H9 (cell line): ENCODE measurements at regions not wholly inside any gene's neighbourhood (a gene's known extent, or its start where the extent isn't known, plus 50 kb on each side); places are given as distances from the start of the nearest gene placed in this dataset.

Experiments used
- DNase-seq: peaks from one replicate; pipeline ENCODE4 v3.0.0-alpha.2; 2017
- H2AFZ ChIP-seq: one replicate; pipeline ENCODE4 v1.6.1; 2013; ENCODE audit warnings: mild to moderate bottlenecking, low read length, control low read depth, moderate library complexity
- H2AK5ac ChIP-seq: 2 replicates; pipeline ENCODE4 v1.6.1; 2013; ENCODE audit warnings: low read length, control low read depth, mixed read lengths; ENCODE audit not compliant: insufficient read length
- H2BK120ac ChIP-seq: one replicate; pipeline ENCODE4 v1.6.1; 2013; ENCODE audit warnings: low read depth, mild to moderate bottlenecking, low read length, control low read depth, inconsistent platforms; ENCODE audit not compliant: poor library complexity, severe bottlenecking
- H2BK12ac ChIP-seq: 2 replicates; pipeline ENCODE4 v1.6.1; 2013; ENCODE audit warnings: low read length, control low read depth, mixed read lengths, low read depth; ENCODE audit not compliant: insufficient read length
- H2BK15ac ChIP-seq: 2 replicates; pipeline ENCODE4 v1.6.1; 2013; ENCODE audit warnings: low read depth, low read length, control low read depth
- H2BK20ac ChIP-seq: one replicate; pipeline ENCODE4 v1.6.1; 2013; ENCODE audit warnings: low read depth, mild to moderate bottlenecking, low read length, control low read depth, inconsistent platforms; ENCODE audit not compliant: poor library complexity, severe bottlenecking
- H2BK5ac ChIP-seq: 2 replicates; pipeline ENCODE4 v1.6.1; 2013; ENCODE audit warnings: low read length, control low read depth, mixed read lengths; ENCODE audit not compliant: insufficient read length
- H3K14ac ChIP-seq: 2 replicates; pipeline ENCODE4 v1.6.1; 2013; ENCODE audit warnings: low read length, control low read depth; ENCODE audit not compliant: insufficient read depth
- H3K18ac ChIP-seq: 2 replicates; pipeline ENCODE4 v1.6.1; 2013; ENCODE audit warnings: low read depth, mild to moderate bottlenecking, mixed read lengths, low read length, control low read depth; ENCODE audit not compliant: insufficient read length
- H3K23ac ChIP-seq: 2 replicates; pipeline ENCODE4 v1.6.1; 2013; ENCODE audit warnings: low read length, control low read depth, mixed read lengths, low read depth; ENCODE audit not compliant: insufficient read length
- H3K23me2 ChIP-seq: 2 replicates; pipeline ENCODE4 v1.6.1; 2013; ENCODE audit warnings: low read depth, mild to moderate bottlenecking, mixed read lengths, low read length, control low read depth; ENCODE audit not compliant: insufficient read length, poor library complexity, severe bottlenecking
- H3K27ac ChIP-seq: 2 replicates; pipeline ENCODE4 v1.5.1; 2013; ENCODE audit warnings: low read length, control low read depth, mixed read lengths, low read depth; ENCODE audit not compliant: insufficient read length
- H3K27me3 ChIP-seq: 2 replicates; pipeline ENCODE4 v1.6.1; 2013; ENCODE audit warnings: low read length, control low read depth, inconsistent platforms; ENCODE audit not compliant: insufficient read depth
- H3K4ac ChIP-seq: 2 replicates; pipeline ENCODE4 v1.6.1; 2013; ENCODE audit warnings: low read depth, mild to moderate bottlenecking, control low read depth, inconsistent platforms, low read length, moderate library complexity
- H3K4me1 ChIP-seq: 2 replicates; pipeline ENCODE4 v1.6.1; 2013; ENCODE audit warnings: low read length, control low read depth, inconsistent platforms; ENCODE audit not compliant: insufficient read depth
- H3K4me2 ChIP-seq: 2 replicates; pipeline ENCODE4 v1.6.1; 2013; ENCODE audit warnings: low read length, control low read depth, mixed read lengths; ENCODE audit not compliant: insufficient read length, insufficient read depth
- H3K56ac ChIP-seq: 2 replicates; pipeline ENCODE4 v1.6.1; 2013; ENCODE audit warnings: low read depth, mild to moderate bottlenecking, mixed read lengths, low read length, control low read depth; ENCODE audit not compliant: insufficient read length
- H3K79me1 ChIP-seq: 2 replicates; pipeline ENCODE4 v1.6.1; 2013; ENCODE audit warnings: low read depth, mild to moderate bottlenecking, moderate library complexity, low read length, control low read depth, inconsistent platforms; ENCODE audit not compliant: insufficient read depth, poor library complexity, severe bottlenecking
- H3K79me2 ChIP-seq: 2 replicates; pipeline ENCODE4 v1.6.1; 2013; ENCODE audit warnings: low read length, control low read depth, inconsistent platforms; ENCODE audit not compliant: insufficient read depth
- H3K9ac ChIP-seq: 2 replicates; pipeline ENCODE4 v1.6.1; 2013; ENCODE audit warnings: low read length, control low read depth, mixed read lengths; ENCODE audit not compliant: insufficient read length; ENCODE audit errors: extremely low read depth
- H3K9me3 ChIP-seq: one replicate; pipeline ENCODE4 v1.6.1; 2013; ENCODE audit warnings: low read depth, low read length, inconsistent platforms; ENCODE audit not compliant: control insufficient read depth
- H3T11ph ChIP-seq: one replicate; pipeline ENCODE4 v1.6.1; 2013; ENCODE audit warnings: mild to moderate bottlenecking, low read length, control low read depth, inconsistent platforms
- H4K20me1 ChIP-seq: one replicate; pipeline ENCODE4 v1.6.1; 2013; ENCODE audit not compliant: control insufficient read depth, insufficient read length, insufficient read depth
- H4K5ac ChIP-seq: 2 replicates; pipeline ENCODE4 v1.6.1; 2013; ENCODE audit warnings: low read depth, mild to moderate bottlenecking, mixed read lengths, low read length, control low read depth; ENCODE audit not compliant: insufficient read length
- H4K8ac ChIP-seq: replicated peaks from 2 replicates; pipeline ENCODE4 v1.6.1; 2013; ENCODE audit warnings: low read length, control low read depth, mixed read lengths, low read depth; ENCODE audit not compliant: insufficient read length
- H4K91ac ChIP-seq: 2 replicates; pipeline ENCODE4 v1.6.1; 2013; ENCODE audit warnings: low read depth, mild to moderate bottlenecking, moderate library complexity, mixed read lengths, low read length, control low read depth; ENCODE audit not compliant: insufficient read length
- H3K27ac Mint-ChIP-seq, 3 experiments: 2 replicates in 2 of 3; 3 replicates in 1 of 3; pipeline ENCODE4 v1.8.0; 2020 to 2021; ENCODE audit warnings: mixed read lengths in 3 of 3, mild to moderate bottlenecking in 1 of 3, moderate library complexity in 1 of 3
- H3K27me3 Mint-ChIP-seq: 2 replicates; pipeline ENCODE4 v1.8.0; 2021; ENCODE audit warnings: low read depth, mild to moderate bottlenecking, moderate library complexity, mixed read lengths
- H3K36me3 Mint-ChIP-seq, 3 experiments: 2 replicates in 2 of 3; 3 replicates in 1 of 3; pipeline ENCODE4 v1.8.0; 2020 to 2021; ENCODE audit warnings: low read depth in 3 of 3, mixed read lengths in 3 of 3; ENCODE audit not compliant: insufficient read depth in 1 of 3
- H3K4me1 Mint-ChIP-seq, 2 experiments: 2 replicates each; pipeline ENCODE4 v1.8.0; 2020; ENCODE audit warnings: mixed read lengths in 2 of 2
- H3K4me3 Mint-ChIP-seq, 2 experiments: 2 replicates in 1 of 2; 3 replicates in 1 of 2; pipeline ENCODE4 v1.8.0; 2020 to 2021; ENCODE audit warnings: mild to moderate bottlenecking in 2 of 2, mixed read lengths in 2 of 2, moderate library complexity in 1 of 2
- H3K9me3 Mint-ChIP-seq, 2 experiments: 2 replicates in 1 of 2; 3 replicates in 1 of 2; pipeline ENCODE4 v1.8.0; 2020; ENCODE audit warnings: mild to moderate bottlenecking in 2 of 2, mixed read lengths in 2 of 2, moderate library complexity in 1 of 2
- WGBS: extraction: QIAGEN DNeasy Blood & Tissue Kit; methylation state at CpG from one replicate; pipeline ENCODE4 v1.1.7; 2013; ENCODE audit warnings: missing lambda C conversion rate, low lambda C conversion rate, mixed read lengths; ENCODE audit not compliant: insufficient read length; ENCODE audit errors: extremely low coverage; 5-methylcytosine and 5-hydroxymethylcytosine counted together
- TF ChIP-seq, protein P1 (sequence below): fragments of 200-600 bp; sonication (generic); conservative IDR thresholded peaks from 3 replicates; pipeline ENCODE4 v1.8.0; 2021; ENCODE audit warnings: antibody characterized with exemption, mild to moderate bottlenecking

- no peaks in the 10 kb centered on the region for H3K4me1 ChIP-seq
- H3K27ac ChIP-seq = no peak overlapping the region
- no peaks in the 10 kb centered on the region for H3K9me3 ChIP-seq
- no peaks in the 10 kb centered on the region for H3K36me3 Mint-ChIP-seq
- no peak overlapping the region for H2BK5ac ChIP-seq
- H3T11ph ChIP-seq = no peak overlapping the region
- no peak overlapping the region for H3K14ac ChIP-seq
- peaks cover 4 to 6% of the 10 kb centered on the region in 2 experiments; a peak in 3 of 4 replicates for H3K4me1 Mint-ChIP-seq
- no peaks in the 10 kb centered on the region; a peak in 2 of 5 replicates for H3K9me3 Mint-ChIP-seq
- no peak overlapping the region for H3K23ac ChIP-seq
- 100% methylated on average over 2 of the region's 6 CpGs for WGBS
- H4K20me1 ChIP-seq = no peaks in the 10 kb centered on the region
- H3K56ac ChIP-seq = no peak overlapping the region
- H4K91ac ChIP-seq = no peak overlapping the region
- H2AFZ ChIP-seq = no peak overlapping the region
- no peak overlapping the region for H3K4me2 ChIP-seq
- no peak overlapping the region for H3K9ac ChIP-seq
- H3K27ac Mint-ChIP-seq = no peak overlapping the region
- no peaks in the 10 kb centered on the region for H3K23me2 ChIP-seq
- TF ChIP-seq, protein P1, sequence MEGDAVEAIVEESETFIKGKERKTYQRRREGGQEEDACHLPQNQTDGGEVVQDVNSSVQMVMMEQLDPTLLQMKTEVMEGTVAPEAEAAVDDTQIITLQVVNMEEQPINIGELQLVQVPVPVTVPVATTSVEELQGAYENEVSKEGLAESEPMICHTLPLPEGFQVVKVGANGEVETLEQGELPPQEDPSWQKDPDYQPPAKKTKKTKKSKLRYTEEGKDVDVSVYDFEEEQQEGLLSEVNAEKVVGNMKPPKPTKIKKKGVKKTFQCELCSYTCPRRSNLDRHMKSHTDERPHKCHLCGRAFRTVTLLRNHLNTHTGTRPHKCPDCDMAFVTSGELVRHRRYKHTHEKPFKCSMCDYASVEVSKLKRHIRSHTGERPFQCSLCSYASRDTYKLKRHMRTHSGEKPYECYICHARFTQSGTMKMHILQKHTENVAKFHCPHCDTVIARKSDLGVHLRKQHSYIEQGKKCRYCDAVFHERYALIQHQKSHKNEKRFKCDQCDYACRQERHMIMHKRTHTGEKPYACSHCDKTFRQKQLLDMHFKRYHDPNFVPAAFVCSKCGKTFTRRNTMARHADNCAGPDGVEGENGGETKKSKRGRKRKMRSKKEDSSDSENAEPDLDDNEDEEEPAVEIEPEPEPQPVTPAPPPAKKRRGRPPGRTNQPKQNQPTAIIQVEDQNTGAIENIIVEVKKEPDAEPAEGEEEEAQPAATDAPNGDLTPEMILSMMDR = no peak
- no peak overlapping the region for H2BK12ac ChIP-seq
- no peak overlapping the region for H3K4ac ChIP-seq
- H2AK5ac ChIP-seq = no peak overlapping the region
- H3K4me3 Mint-ChIP-seq = no peak overlapping the region
- H3K79me1 ChIP-seq = no peaks in the 10 kb centered on the region
- H3K18ac ChIP-seq = no peak overlapping the region
- H2BK20ac ChIP-seq = no peak overlapping the region
- H4K5ac ChIP-seq = no peak overlapping the region
- peaks cover 5% of the 10 kb centered on the region; the same call in 1 of the 2 replicates for H3K27me3 Mint-ChIP-seq
- H4K8ac ChIP-seq = no peak overlapping the region
- H2BK15ac ChIP-seq = no peak overlapping the region
- H3K79me2 ChIP-seq = no peaks in the 10 kb centered on the region
- no peak overlapping the region for H2BK120ac ChIP-seq
- no peak for DNase-seq
- H3K27me3 ChIP-seq = no peaks in the 10 kb centered on the region
Observed at GRCh38 chr20:48040491-48040890, 255.2 kb upstream of the SULF2 start.
